H1 (cell line): ENCODE measurements at regions not wholly inside any gene's neighbourhood (a gene's known extent, or its start where the extent isn't known, plus 50 kb on each side); places are given as distances from the start of the nearest gene placed in this dataset.

Experiments
- CTCF ChIA-PET: fragments of 300-600 bp; sonication (Branson Sonifier 250); formaldehyde crosslinking; loops from one replicate; lab custom pipeline; 2021; ENCODE audit not compliant: partially characterized antibody; lab: Charles Lee
- POLR2A ChIA-PET: fragments of 300-600 bp; sonication (Branson Sonifier 250); formaldehyde crosslinking; loops from one replicate; lab custom pipeline; 2021; ENCODE audit warnings: inconsistent platforms; ENCODE audit not compliant: partially characterized antibody; lab: Charles Lee
- DNase-seq, 2 experiments: peaks; one replicate each; pipeline versions ENCODE4 v3.0.0 to v3.0.0-alpha.2; 2010 to 2022; ENCODE audit warnings: low spot score in 2 of 2, low read depth in 1 of 2, mixed read lengths in 1 of 2
- FAIRE-seq: peaks from 2 replicates; lab custom pipeline; 2011; peaks lifted over from hg19 to GRCh38; lab: Jason Lieb, UNC
- H2AFZ ChIP-seq: 2 replicates; pipeline ENCODE4 v1.8.1; 2012; ENCODE audit warnings: low read length, inconsistent platforms
- H2AK5ac ChIP-seq: 2 replicates; pipeline ENCODE4 v1.6.1; 2013; ENCODE audit warnings: low read depth, low read length
- H2BK120ac ChIP-seq: replicated peaks from 2 replicates; pipeline ENCODE3; 2013; ENCODE audit warnings: low read depth, low read length, inconsistent platforms
- H2BK12ac ChIP-seq: 2 replicates; pipeline ENCODE4 v1.6.1; 2013; ENCODE audit warnings: low read depth, low read length
- H2BK15ac ChIP-seq: 2 replicates; pipeline ENCODE4 v1.6.1; 2013; ENCODE audit warnings: low read length
- H2BK20ac ChIP-seq: 2 replicates; pipeline ENCODE4 v1.6.1; 2013; ENCODE audit warnings: low read length
- H2BK5ac ChIP-seq: 2 replicates; pipeline ENCODE4 v1.6.1; 2013; ENCODE audit warnings: low read depth, low read length
- H3K14ac ChIP-seq: 2 replicates; pipeline ENCODE4 v1.6.1; 2013; ENCODE audit warnings: inconsistent platforms; ENCODE audit not compliant: insufficient read length
- H3K18ac ChIP-seq: 2 replicates; pipeline ENCODE4 v1.6.1; 2013; ENCODE audit warnings: low read length; ENCODE audit errors: extremely low read depth
- H3K23ac ChIP-seq: 2 replicates; pipeline ENCODE4 v1.6.1; 2013; ENCODE audit warnings: inconsistent platforms; ENCODE audit not compliant: insufficient read length
- H3K23me2 ChIP-seq: 2 replicates; pipeline ENCODE4 v1.6.1; 2013; ENCODE audit warnings: low read depth, low read length
- H3K27ac ChIP-seq: 2 replicates; pipeline ENCODE4 v1.6.1; 2011; ENCODE audit warnings: low read depth, low read length, inconsistent platforms
- H3K27me3 ChIP-seq, 4 experiments: replicated peaks in 1 of 4; 1 replicate in 1 of 4; 2 replicates in 3 of 4; pipeline versions ENCODE4 v1.6.1 to v1.8.1; 2011 to 2013; ENCODE audit warnings: low read length in 3 of 4, mild to moderate bottlenecking in 3 of 4, inconsistent platforms in 2 of 4, mixed read lengths in 2 of 4, moderate library complexity in 1 of 4; ENCODE audit not compliant: control insufficient read depth in 3 of 4, insufficient read depth in 3 of 4; ENCODE audit errors: extremely low read depth in 1 of 4
- H3K36me3 ChIP-seq, 4 experiments: 2 replicates each; pipeline versions ENCODE4 v1.6.1 to v1.8.1; 2011 to 2013; ENCODE audit warnings: mild to moderate bottlenecking in 4 of 4, low read length in 3 of 4, moderate library complexity in 2 of 4, control low read depth in 1 of 4, inconsistent platforms in 1 of 4; ENCODE audit not compliant: insufficient read depth in 4 of 4, control insufficient read depth in 2 of 4
- H3K4ac ChIP-seq: replicated peaks from 2 replicates; pipeline ENCODE3; 2013; ENCODE audit warnings: low read length, low read depth, mixed read lengths, inconsistent platforms; ENCODE audit not compliant: insufficient read length
- H3K4me1 ChIP-seq, 4 experiments: replicated peaks in 1 of 4; 1 replicate in 1 of 4; 2 replicates in 3 of 4; pipeline versions ENCODE4 v1.6.1 to v1.8.1; 2011 to 2013; ENCODE audit warnings: low read length in 3 of 4, inconsistent platforms in 2 of 4, mixed read lengths in 1 of 4; ENCODE audit not compliant: insufficient read depth in 4 of 4, control insufficient read depth in 3 of 4
- H3K4me2 ChIP-seq, 2 experiments: 2 replicates each; pipeline versions ENCODE4 v1.6.1 to v1.8.1; 2011 to 2013; ENCODE audit warnings: low read depth in 2 of 2, low read length in 2 of 2, control low read depth in 1 of 2, inconsistent platforms in 1 of 2, mild to moderate bottlenecking in 1 of 2; ENCODE audit not compliant: insufficient read depth in 1 of 2
- H3K4me3 ChIP-seq, 4 experiments: fragments of 200-600, 300-600 bp in 1 of 4; sonication (generic), shearing (Covaris generic), sonication (Bioruptor Twin) in 1 of 4; 2 replicates each; pipeline versions ENCODE4 v1.5.1 to v1.8.1; 2011 to 2016; ENCODE audit warnings: low read length in 4 of 4, low read depth in 3 of 4, control low read depth in 2 of 4, inconsistent platforms in 2 of 4, mild to moderate bottlenecking in 2 of 4, mixed read lengths in 1 of 4, moderate library complexity in 1 of 4; ENCODE audit not compliant: insufficient read depth in 2 of 4; ENCODE audit errors: extremely low read depth in 1 of 4
- H3K56ac ChIP-seq: replicated peaks from 2 replicates; pipeline ENCODE3; 2013; ENCODE audit warnings: low read depth, mild to moderate bottlenecking, mixed read lengths, low read length, inconsistent platforms; ENCODE audit not compliant: insufficient read length
- H3K79me1 ChIP-seq: 2 replicates; pipeline ENCODE4 v1.6.1; 2013; ENCODE audit warnings: low read depth, low read length, control low read depth
- H3K79me2 ChIP-seq, 2 experiments: 2 replicates each; pipeline versions ENCODE4 v1.6.1 to v1.8.1; 2012 to 2013; ENCODE audit warnings: low read length in 2 of 2, mild to moderate bottlenecking in 2 of 2, inconsistent platforms in 1 of 2; ENCODE audit not compliant: insufficient read depth in 2 of 2, control insufficient read depth in 1 of 2
- H3K9ac ChIP-seq, 4 experiments: replicated peaks in 1 of 4; 1 replicate in 1 of 4; 2 replicates in 3 of 4; pipeline versions ENCODE4 v1.6.1 to v1.8.1; 2011 to 2013; ENCODE audit warnings: low read depth in 3 of 4, low read length in 3 of 4, control low read depth in 2 of 4, mild to moderate bottlenecking in 2 of 4, moderate library complexity in 2 of 4, inconsistent platforms in 1 of 4; ENCODE audit errors: extremely low read depth in 1 of 4
- H3K9me3 ChIP-seq, 2 experiments: 2 replicates each; pipeline versions ENCODE4 v1.6.1 to v1.8.1; 2012 to 2013; ENCODE audit warnings: mild to moderate bottlenecking in 2 of 2, moderate library complexity in 2 of 2, control low read depth in 1 of 2, inconsistent platforms in 1 of 2, low read depth in 1 of 2, low read length in 1 of 2, mixed read lengths in 1 of 2; ENCODE audit not compliant: insufficient read depth in 2 of 2
- H4K20me1 ChIP-seq, 2 experiments: replicated peaks in 1 of 2; 2 replicates each; pipeline versions ENCODE3 to v1.8.1; 2011 to 2013; ENCODE audit warnings: inconsistent platforms in 2 of 2, low read length in 2 of 2, mild to moderate bottlenecking in 1 of 2; ENCODE audit not compliant: insufficient read depth in 2 of 2, control insufficient read depth in 1 of 2
- H4K5ac ChIP-seq: 2 replicates; pipeline ENCODE4 v1.6.1; 2013; ENCODE audit warnings: low read length, low read depth, mixed read lengths, inconsistent platforms; ENCODE audit not compliant: insufficient read length
- H4K8ac ChIP-seq: 2 replicates; pipeline ENCODE4 v1.8.0; 2013; ENCODE audit warnings: mild to moderate bottlenecking, moderate library complexity, low read length, inconsistent platforms; ENCODE audit not compliant: insufficient read depth; ENCODE audit errors: extremely low read depth
- H4K91ac ChIP-seq: replicated peaks from 2 replicates; pipeline ENCODE3; 2013; ENCODE audit warnings: low read length, mixed read lengths, inconsistent platforms; ENCODE audit not compliant: insufficient read length
- ASH2L ChIP-seq: fragments of 200-600, 300-600 bp; sonication (generic); IDR thresholded peaks from one replicate; pipeline ENCODE4 v1.7.1; 2017; ENCODE audit warnings: low read length
- BCL11A ChIP-seq, 2 experiments: IDR thresholded peaks; one replicate each; pipeline ENCODE4 v1.6.1; 2011; ENCODE audit warnings: low read depth in 2 of 2, low read length in 2 of 2, mild to moderate bottlenecking in 2 of 2
- CTBP2 ChIP-seq: IDR thresholded peaks from 2 replicates; pipeline ENCODE4 v1.7.0; 2011; ENCODE audit warnings: borderline replicate concordance, mild to moderate bottlenecking, moderate library complexity, mixed read lengths, low read length; ENCODE audit not compliant: insufficient read depth, insufficient read length
- FOSL1 ChIP-seq: IDR thresholded peaks from 2 replicates; pipeline ENCODE4 v1.6.1; 2011; ENCODE audit warnings: mild to moderate bottlenecking, low read depth, low read length, moderate library complexity; ENCODE audit not compliant: insufficient read depth
- JUN ChIP-seq: IDR thresholded peaks from 2 replicates; pipeline ENCODE4 v1.6.1; 2011; ENCODE audit warnings: low read depth, mild to moderate bottlenecking, improper control_type of control experiment, low read length
- MAFK ChIP-seq: IDR thresholded peaks from 2 replicates; pipeline ENCODE4 v1.6.1; 2012; ENCODE audit warnings: low read depth, mild to moderate bottlenecking, improper control_type of control experiment, low read length
- NRF1 ChIP-seq: IDR thresholded peaks from 2 replicates; pipeline ENCODE4 v1.6.1; 2011; ENCODE audit warnings: mild to moderate bottlenecking, low read depth, low read length, improper control_type of control experiment
- PHF8 ChIP-seq: fragments of 200-600 bp; sonication (generic); conservative IDR thresholded peaks from 2 replicates; pipeline ENCODE4 v1.7.1; 2012; ENCODE audit warnings: low read depth, mild to moderate bottlenecking, inconsistent platforms, low read length, moderate library complexity
- TAF7 ChIP-seq: optimal IDR thresholded peaks from 2 replicates; pipeline ENCODE3; 2011; ENCODE audit warnings: low read depth, mild to moderate bottlenecking, inconsistent platforms, low read length, moderate library complexity, borderline replicate concordance
- TBP ChIP-seq: IDR thresholded peaks from 2 replicates; pipeline ENCODE4 v1.6.1; 2011; ENCODE audit warnings: low read depth, low read length, improper control_type of control experiment
- WGBS, 2 experiments: shearing (Covaris generic) in 1 of 2; methylation state at CpG; one replicate each; pipeline versions ENCODE4 v1.1.6 to v1.1.7; 2013 to 2015; ENCODE audit warnings: low lambda C conversion rate in 2 of 2, mixed read lengths in 2 of 2, inconsistent platforms in 1 of 2, low coverage in 1 of 2, missing lambda C conversion rate in 1 of 2; ENCODE audit not compliant: insufficient replicate concordance in 2 of 2, insufficient coverage in 1 of 2, insufficient read length in 1 of 2; ENCODE audit errors: extremely low coverage in 1 of 2, missing lambda C conversion rate in 1 of 2; 5-methylcytosine and 5-hydroxymethylcytosine counted together

DNA sequence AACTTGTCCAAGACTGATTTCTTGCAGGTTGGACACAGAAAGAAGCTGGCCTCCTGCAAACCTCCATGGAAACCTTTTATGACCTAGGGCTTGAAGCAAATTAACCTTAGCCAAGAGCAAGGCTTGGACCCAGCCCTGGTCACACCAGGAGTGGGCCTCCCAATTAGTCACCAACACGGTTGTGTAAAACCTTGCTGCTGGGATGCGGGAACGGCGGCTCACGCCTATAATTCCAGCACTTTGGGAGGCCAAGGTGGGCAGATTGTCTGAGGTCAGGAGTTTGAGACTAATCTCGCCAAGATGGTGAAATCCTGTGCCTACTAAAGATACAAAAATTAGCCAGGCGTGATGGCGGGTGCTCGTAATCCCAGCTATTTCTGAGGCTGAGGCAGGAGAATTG lies 419.9 kb downstream of the AASDHPPT start:
- WGBS, 2 experiments: 96% methylated on average over 9 of the region's 9 CpGs; no CpG with 5 or more reads in 1 of the 2 experiments
- no peak overlapping the region for H3K4me2 ChIP-seq

More for the DNA sequence above, 419.9 kb downstream of the AASDHPPT start:
- no peak overlapping the region for H3K9ac ChIP-seq
- H3K4me3 ChIP-seq: no peak overlapping the region
- no peak overlapping the region for H3K56ac ChIP-seq
- no peaks in the 10 kb centered on the region for H3K23me2 ChIP-seq
- TF ChIP-seq BCL11A (IDR thresholded peaks at IDR 0.05; ENCODE audit: low read depth in 2 of 2, low read length in 2 of 2) (no peak), JUN (no peak), PHF8 (no peak), TAF7 (no peak), CTBP2 (no peak), FOSL1 (no peak), ASH2L (no peak), MAFK (no peak), TBP (no peak), NRF1 (no peak)
- no peak overlapping the region for H2BK5ac ChIP-seq
- FAIRE-seq (no peak), DNase-seq (no peak)
- H3K27ac ChIP-seq: no peak overlapping the region
- H4K8ac ChIP-seq: no peak overlapping the region
- no peak overlapping the region for H2BK12ac ChIP-seq
- H2BK20ac ChIP-seq: no peak overlapping the region
- H3K14ac ChIP-seq: no peak overlapping the region
- no peaks in the 10 kb centered on the region for H3K36me3 ChIP-seq
- no peaks in the 10 kb centered on the region for H3K9me3 ChIP-seq
- no peak overlapping the region for H4K91ac ChIP-seq
- POLR2A ChIA-PET: interaction anchor here (0.9 kb wide), 1 partner anchor 11 kb away, joined by 3 read pairs; no protein-coding TSS in a partner anchor
- H2AFZ ChIP-seq: no peak overlapping the region
- CTCF ChIA-PET: interaction anchor here (1.3 to 1.5 kb wide), 2 partner anchors 16 to 221 kb away, joined by 3 to 7 read pairs; no protein-coding TSS in a partner anchor
- no peaks in the 10 kb centered on the region for H3K27me3 ChIP-seq
- no peaks in the 10 kb centered on the region for H4K20me1 ChIP-seq
- H2BK120ac ChIP-seq: no peak overlapping the region
- H3K79me1 ChIP-seq: no peaks in the 10 kb centered on the region
- no peaks in the 10 kb centered on the region for H3K4me1 ChIP-seq
- no peak overlapping the region for H3K4ac ChIP-seq
- H3K79me2 ChIP-seq: no peaks in the 10 kb centered on the region
- H2BK15ac ChIP-seq: no peak overlapping the region
- no peak overlapping the region for H3K18ac ChIP-seq
- no peak overlapping the region for H3K23ac ChIP-seq
- H4K5ac ChIP-seq: no peak overlapping the region
- no peak overlapping the region for H2AK5ac ChIP-seq
